ENCODE measurements at regions not wholly inside any gene's neighbourhood (a gene's known extent, or its start where the extent isn't known, plus 50 kb on each side); places are given as distances from the start of the nearest gene placed in this dataset.
A peak's percentile ranks its signal among the peaks of the same experiment; 100 is the strongest.

DNA sequence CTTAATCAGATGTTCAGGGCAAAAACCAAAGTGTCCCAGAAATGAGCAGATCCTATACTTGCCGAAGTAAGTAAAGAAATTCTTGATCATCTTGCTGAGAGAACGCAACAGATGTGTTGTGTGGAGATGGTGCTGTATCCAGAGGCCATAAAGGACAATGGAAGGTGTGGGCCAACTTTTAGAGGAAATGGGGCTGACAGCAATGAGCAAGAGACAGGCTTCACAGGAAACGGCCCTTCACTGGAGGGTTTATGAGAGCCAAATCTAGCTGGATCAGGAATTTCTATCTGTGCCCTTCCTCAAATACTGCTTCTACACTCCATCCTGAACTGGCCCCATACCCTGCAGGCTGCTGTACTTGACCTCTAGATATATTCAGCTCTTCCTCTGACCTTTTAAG, 583.9 kb upstream of the DIPK2B start:
- Histone ChIP-seq H2AFZ (ENCODE audit: low read length) (no peak overlapping the region), H2BK12ac (ENCODE audit: insufficient read length, low read depth, low read length) (no peak overlapping the region), H3K4me2 (ENCODE audit: insufficient read depth, insufficient read length, low read length) (no peak overlapping the region), H2BK20ac (ENCODE audit: low read depth, low read length, poor library complexity, severe bottlenecking) (no peak overlapping the region), H3K4me1 (ENCODE audit: insufficient read depth, low read length) (peaks cover 14% of the 10 kb centered on the region; the same call in 1 of the 2 replicates), H3K27me3 (ENCODE audit: insufficient read depth, low read length) (no peaks in the 10 kb centered on the region), H4K20me1 (ENCODE audit: control insufficient read depth, insufficient read depth, insufficient read length) (no peaks in the 10 kb centered on the region), H3K56ac (ENCODE audit: insufficient read length, low read depth, low read length) (no peak overlapping the region), H4K5ac (ENCODE audit: insufficient read length, low read depth, low read length) (no peak overlapping the region), H3K14ac (ENCODE audit: insufficient read depth, low read length) (no peak overlapping the region), H3K23ac (ENCODE audit: insufficient read length, low read depth, low read length) (no peak overlapping the region), H3K79me2 (ENCODE audit: insufficient read depth, low read length) (peaks cover 46% of the 10 kb centered on the region; the same call in 1 of the 2 replicates), H4K8ac (replicated peaks; ENCODE audit: insufficient read length, low read depth, low read length) (no peak overlapping the region), H2BK15ac (ENCODE audit: low read depth, low read length) (no peak overlapping the region), H3K9me3 (ENCODE audit: control insufficient read depth, low read depth, low read length) (no peaks in the 10 kb centered on the region), H2BK5ac (ENCODE audit: insufficient read length, low read length) (no peak overlapping the region), H3K4ac (ENCODE audit: low read depth, low read length) (no peak overlapping the region), H3K79me1 (ENCODE audit: insufficient read depth, low read depth, low read length, poor library complexity, severe bottlenecking) (no peaks in the 10 kb centered on the region), H3K27ac (ENCODE audit: insufficient read length, low read depth, low read length) (no peak overlapping the region), H3K23me2 (ENCODE audit: insufficient read length, low read depth, low read length, poor library complexity, severe bottlenecking) (peaks cover 3% of the 10 kb centered on the region), H2BK120ac (ENCODE audit: low read depth, low read length, poor library complexity, severe bottlenecking) (no peak overlapping the region), H4K91ac (ENCODE audit: insufficient read length, low read depth, low read length) (no peak overlapping the region), H3K18ac (ENCODE audit: insufficient read length, low read depth, low read length) (no peak overlapping the region), H2AK5ac (ENCODE audit: insufficient read length, low read length) (no peak overlapping the region), H3K9ac (ENCODE audit: extremely low read depth, insufficient read length, low read length) (no peak overlapping the region), H3T11ph (ENCODE audit: low read length) (no peak overlapping the region)
- TF ChIP-seq, protein P1, sequence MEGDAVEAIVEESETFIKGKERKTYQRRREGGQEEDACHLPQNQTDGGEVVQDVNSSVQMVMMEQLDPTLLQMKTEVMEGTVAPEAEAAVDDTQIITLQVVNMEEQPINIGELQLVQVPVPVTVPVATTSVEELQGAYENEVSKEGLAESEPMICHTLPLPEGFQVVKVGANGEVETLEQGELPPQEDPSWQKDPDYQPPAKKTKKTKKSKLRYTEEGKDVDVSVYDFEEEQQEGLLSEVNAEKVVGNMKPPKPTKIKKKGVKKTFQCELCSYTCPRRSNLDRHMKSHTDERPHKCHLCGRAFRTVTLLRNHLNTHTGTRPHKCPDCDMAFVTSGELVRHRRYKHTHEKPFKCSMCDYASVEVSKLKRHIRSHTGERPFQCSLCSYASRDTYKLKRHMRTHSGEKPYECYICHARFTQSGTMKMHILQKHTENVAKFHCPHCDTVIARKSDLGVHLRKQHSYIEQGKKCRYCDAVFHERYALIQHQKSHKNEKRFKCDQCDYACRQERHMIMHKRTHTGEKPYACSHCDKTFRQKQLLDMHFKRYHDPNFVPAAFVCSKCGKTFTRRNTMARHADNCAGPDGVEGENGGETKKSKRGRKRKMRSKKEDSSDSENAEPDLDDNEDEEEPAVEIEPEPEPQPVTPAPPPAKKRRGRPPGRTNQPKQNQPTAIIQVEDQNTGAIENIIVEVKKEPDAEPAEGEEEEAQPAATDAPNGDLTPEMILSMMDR (conservative IDR thresholded peaks at IDR 0.05) = no peak
- Mint-ChIP-seq H3K27ac (peak overlapping the region in 1 of 3 experiments; percentile 40; a peak in 1 of 7 replicates), H3K27me3 (ENCODE audit: low read depth) (no peaks in the 10 kb centered on the region; the same call in 1 of the 2 replicates), H3K4me3 (no peak overlapping the region), H3K36me3 (ENCODE audit: insufficient read depth in 1 of 3, low read depth in 3 of 3) (peaks cover 31 to 51% (median 41%) of the 10 kb centered on the region in 3 experiments), H3K4me1 (peaks cover 42 to 80% of the 10 kb centered on the region in 2 experiments), H3K9me3 (peaks cover 49 to 63% of the 10 kb centered on the region in 2 experiments)
- DNase-seq = no peak
- no CpG with 5 or more reads among the region's 3 CpGs for WGBS (ENCODE audit: extremely low coverage, insufficient read length, low lambda C conversion rate)
